Trophoblast cell (in vitro differentiated cells and primary cell): ENCODE measurements at regions not wholly inside any gene's neighbourhood (a gene's known extent, or its start where the extent isn't known, plus 50 kb on each side); places are given as distances from the start of the nearest gene placed in this dataset.

ENCODE experiments used
- DNase-seq, 2 donors: peaks; one replicate each; pipeline ENCODE4 v3.0.0-alpha.2; 2016
- H2AFZ ChIP-seq: 2 replicates; pipeline ENCODE4 v1.6.1; 2013; ENCODE audit warnings: low read length, moderate library complexity, mild to moderate bottlenecking; ENCODE audit not compliant: insufficient read depth, poor library complexity
- H2AK5ac ChIP-seq: 2 replicates; pipeline ENCODE4 v1.6.1; 2013; ENCODE audit warnings: mild to moderate bottlenecking, low read length
- H2BK120ac ChIP-seq: 2 replicates; pipeline ENCODE4 v1.6.1; 2013; ENCODE audit warnings: low read length, mild to moderate bottlenecking, moderate library complexity; ENCODE audit not compliant: insufficient read depth, poor library complexity
- H2BK12ac ChIP-seq: 2 replicates; pipeline ENCODE4 v1.6.1; 2013; ENCODE audit warnings: mild to moderate bottlenecking, low read length, moderate library complexity
- H2BK5ac ChIP-seq: 2 replicates; pipeline ENCODE4 v1.6.1; 2013; ENCODE audit warnings: low read length, low read depth, moderate library complexity, mild to moderate bottlenecking; ENCODE audit not compliant: poor library complexity
- H3K14ac ChIP-seq: 2 replicates; pipeline ENCODE4 v1.6.1; 2013; ENCODE audit warnings: mild to moderate bottlenecking, low read length
- H3K18ac ChIP-seq: 2 replicates; pipeline ENCODE4 v1.6.1; 2013; ENCODE audit warnings: mild to moderate bottlenecking, low read length
- H3K23ac ChIP-seq: 2 replicates; pipeline ENCODE4 v1.6.1; 2013; ENCODE audit warnings: low read length
- H3K27ac ChIP-seq: 2 replicates; pipeline ENCODE4 v1.5.1; 2013; ENCODE audit warnings: low read depth, mild to moderate bottlenecking, inconsistent platforms, low read length, moderate library complexity
- H3K27me3 ChIP-seq: 2 replicates; pipeline ENCODE4 v1.6.1; 2013; ENCODE audit warnings: inconsistent platforms, mild to moderate bottlenecking, low read length, moderate library complexity; ENCODE audit not compliant: insufficient read depth
- H3K36me3 ChIP-seq, 2 experiments: 1 replicate in 1 of 2; 2 replicates in 1 of 2; pipeline ENCODE4 v1.6.1; 2013; ENCODE audit warnings: low read length in 2 of 2, mild to moderate bottlenecking in 2 of 2, moderate library complexity in 1 of 2; ENCODE audit not compliant: insufficient read depth in 2 of 2, control insufficient read depth in 1 of 2
- H3K4ac ChIP-seq: 2 replicates; pipeline ENCODE4 v1.6.1; 2013; ENCODE audit warnings: low read depth, mild to moderate bottlenecking, low read length, moderate library complexity
- H3K4me1 ChIP-seq, 2 experiments: 1 replicate in 1 of 2; 2 replicates in 1 of 2; pipeline ENCODE4 v1.6.1; 2013; ENCODE audit warnings: low read length in 2 of 2, mild to moderate bottlenecking in 2 of 2, moderate library complexity in 1 of 2; ENCODE audit not compliant: insufficient read depth in 2 of 2, control insufficient read depth in 1 of 2
- H3K4me2 ChIP-seq: 2 replicates; pipeline ENCODE4 v1.6.1; 2013; ENCODE audit warnings: inconsistent platforms, mild to moderate bottlenecking, low read length, moderate library complexity
- H3K4me3 ChIP-seq: 2 replicates; pipeline ENCODE4 v1.5.1; 2013; ENCODE audit warnings: mild to moderate bottlenecking, low read depth, low read length, inconsistent platforms
- H3K79me1 ChIP-seq: one replicate; pipeline ENCODE4 v1.6.1; 2013; ENCODE audit warnings: low read length
- H3K79me2 ChIP-seq: 2 replicates; pipeline ENCODE4 v1.6.1; 2013; ENCODE audit warnings: low read length, mild to moderate bottlenecking; ENCODE audit not compliant: control insufficient read depth, insufficient read depth, poor library complexity
- H3K9ac ChIP-seq: 2 replicates; pipeline ENCODE4 v1.6.1; 2013; ENCODE audit warnings: mild to moderate bottlenecking, low read length
- H3K9me3 ChIP-seq: 2 replicates; pipeline ENCODE4 v1.6.1; 2013; ENCODE audit warnings: low read depth, mild to moderate bottlenecking, control low read depth, inconsistent platforms, low read length; ENCODE audit not compliant: insufficient read depth
- H4K12ac ChIP-seq: 2 replicates; pipeline ENCODE4 v1.6.1; 2013; ENCODE audit warnings: low read depth, mild to moderate bottlenecking, low read length, moderate library complexity
- H4K8ac ChIP-seq: 2 replicates; pipeline ENCODE4 v1.6.1; 2013; ENCODE audit warnings: low read depth, mild to moderate bottlenecking, low read length, moderate library complexity
- H4K91ac ChIP-seq: one replicate; pipeline ENCODE4 v1.6.1; 2013; ENCODE audit warnings: low read depth, mild to moderate bottlenecking, low read length, moderate library complexity
- WGBS: extraction: QIAGEN DNeasy Blood & Tissue Kit; methylation state at CpG from one replicate; pipeline ENCODE4 v1.1.7; 2013; ENCODE audit warnings: missing lambda C conversion rate; ENCODE audit not compliant: insufficient read length, insufficient coverage; ENCODE audit errors: extremely low coverage; 5-methylcytosine and 5-hydroxymethylcytosine counted together

GRCh38 chr2:12821656-12822055 is 104.9 kb downstream of the TRIB2 start:
- Histone ChIP-seq H4K8ac (no peak overlapping the region), H2BK5ac (no peak overlapping the region), H4K91ac (no peak overlapping the region), H4K12ac (no peak overlapping the region), H2AK5ac (no peak overlapping the region), H3K9me3 (no peaks in the 10 kb centered on the region), H3K27me3 (no peaks in the 10 kb centered on the region), H2BK120ac (no peak overlapping the region), H2AFZ (no peak overlapping the region), H3K4ac (no peak overlapping the region), H3K18ac (no peak overlapping the region), H3K23ac (no peak overlapping the region), H3K79me1 (peaks cover 2% of the 10 kb centered on the region), H3K79me2 (no peaks in the 10 kb centered on the region), H3K14ac (no peak overlapping the region), H3K36me3 (no peaks in the 10 kb centered on the region), H3K27ac (no peak overlapping the region), H3K4me3 (no peak overlapping the region), H3K9ac (no peak overlapping the region), H3K4me1 (peaks cover 0 to 3% of the 10 kb centered on the region in 2 experiments), H3K4me2 (no peak overlapping the region), H2BK12ac (no peak overlapping the region)
- WGBS = no CpG with 5 or more reads among the region's 1 CpG
- DNase-seq = no peak

- H3K4me3 ChIP-seq = no peak overlapping the region
- H3K79me1 ChIP-seq = peaks cover 2% of the 10 kb centered on the region
- no peak overlapping the region for H3K9ac ChIP-seq
- WGBS = no CpG with 5 or more reads among the region's 3 CpGs
- no peak overlapping the region for H4K8ac ChIP-seq
- no peaks in the 10 kb centered on the region for H3K79me2 ChIP-seq
- H3K9me3 ChIP-seq = no peaks in the 10 kb centered on the region
- no peak overlapping the region for H2AFZ ChIP-seq
- no peaks in the 10 kb centered on the region for H3K36me3 ChIP-seq
- H3K4ac ChIP-seq = no peak overlapping the region
- no peak overlapping the region for H4K12ac ChIP-seq
- no peak overlapping the region for H2BK120ac ChIP-seq
- no peak overlapping the region for H2AK5ac ChIP-seq
- no peak overlapping the region for H4K91ac ChIP-seq
- no peak overlapping the region for H3K23ac ChIP-seq
- H2BK12ac ChIP-seq = no peak overlapping the region
- H3K14ac ChIP-seq = no peak overlapping the region
- no peaks in the 10 kb centered on the region for H3K27me3 ChIP-seq
- no peak overlapping the region for H2BK5ac ChIP-seq
- H3K18ac ChIP-seq = no peak overlapping the region
- peaks cover 0 to 3% of the 10 kb centered on the region in 2 experiments for H3K4me1 ChIP-seq
- no peak overlapping the region for H3K4me2 ChIP-seq
- no peak overlapping the region for H3K27ac ChIP-seq
- no peak for DNase-seq
Measured at GRCh38 chr2:12824351-12824777, 107.6 kb downstream of the TRIB2 start.

- Histone ChIP-seq H3K79me2 (no peaks in the 10 kb centered on the region), H2AFZ (no peak overlapping the region)
Measured at GRCh38 chr2:12824778-12825379, 108.1 kb downstream of the TRIB2 start.

GRCh38 chr2:12826781-12827180 is 110.0 kb downstream of the TRIB2 start:
- H3K79me1 ChIP-seq = peaks cover 2% of the 10 kb centered on the region
- H3K9ac ChIP-seq = no peak overlapping the region
- H3K18ac ChIP-seq = no peak overlapping the region
- H3K14ac ChIP-seq = no peak overlapping the region
- DNase-seq = no peak
- H3K27ac ChIP-seq = no peak overlapping the region
- no peaks in the 10 kb centered on the region for H3K36me3 ChIP-seq
- no CpG with 5 or more reads among the region's 3 CpGs for WGBS
- no peak overlapping the region for H2AK5ac ChIP-seq
- H3K9me3 ChIP-seq = no peaks in the 10 kb centered on the region
- H3K4me1 ChIP-seq = peaks cover 0 to 3% of the 10 kb centered on the region in 2 experiments
- no peak overlapping the region for H2AFZ ChIP-seq
- H4K91ac ChIP-seq = no peak overlapping the region
- H3K4me2 ChIP-seq = no peak overlapping the region
- H2BK5ac ChIP-seq = no peak overlapping the region
- H3K79me2 ChIP-seq = no peaks in the 10 kb centered on the region
- H4K12ac ChIP-seq = no peak overlapping the region
- no peak overlapping the region for H4K8ac ChIP-seq
- H3K4me3 ChIP-seq = no peak overlapping the region
- H3K4ac ChIP-seq = no peak overlapping the region
- H2BK12ac ChIP-seq = no peak overlapping the region
- H3K27me3 ChIP-seq = no peaks in the 10 kb centered on the region
- no peak overlapping the region for H3K23ac ChIP-seq
- H2BK120ac ChIP-seq = no peak overlapping the region

More at GRCh38 chr2:12824778-12825379, 108.1 kb downstream of the TRIB2 start:
- Histone ChIP-seq H4K12ac (no peak overlapping the region), H3K18ac (no peak overlapping the region), H3K14ac (no peak overlapping the region), H3K23ac (no peak overlapping the region), H3K4ac (no peak overlapping the region), H3K27ac (no peak overlapping the region), H3K9me3 (no peaks in the 10 kb centered on the region), H3K9ac (no peak overlapping the region), H2BK120ac (no peak overlapping the region), H2AK5ac (no peak overlapping the region), H3K36me3 (no peaks in the 10 kb centered on the region), H2BK5ac (no peak overlapping the region), H3K4me1 (peaks cover 0 to 3% of the 10 kb centered on the region in 2 experiments), H3K4me2 (no peak overlapping the region), H4K91ac (no peak overlapping the region), H3K4me3 (no peak overlapping the region), H3K27me3 (no peaks in the 10 kb centered on the region), H2BK12ac (no peak overlapping the region), H4K8ac (no peak overlapping the region), H3K79me1 (peaks cover 2% of the 10 kb centered on the region)
- no CpG with 5 or more reads among the region's 9 CpGs for WGBS
- no peak for DNase-seq
